ENCODE measurements at regions not wholly inside any gene's neighbourhood (a gene's known extent, or its start where the extent isn't known, plus 50 kb on each side); places are given as distances from the start of the nearest gene placed in this dataset.
"Not testable (repeated sequence)": the region's sequence is repeated elsewhere in the genome, so short reads cannot be mapped to it uniquely, and the experiment has no call there.

- TF ChIP-seq, protein P1, sequence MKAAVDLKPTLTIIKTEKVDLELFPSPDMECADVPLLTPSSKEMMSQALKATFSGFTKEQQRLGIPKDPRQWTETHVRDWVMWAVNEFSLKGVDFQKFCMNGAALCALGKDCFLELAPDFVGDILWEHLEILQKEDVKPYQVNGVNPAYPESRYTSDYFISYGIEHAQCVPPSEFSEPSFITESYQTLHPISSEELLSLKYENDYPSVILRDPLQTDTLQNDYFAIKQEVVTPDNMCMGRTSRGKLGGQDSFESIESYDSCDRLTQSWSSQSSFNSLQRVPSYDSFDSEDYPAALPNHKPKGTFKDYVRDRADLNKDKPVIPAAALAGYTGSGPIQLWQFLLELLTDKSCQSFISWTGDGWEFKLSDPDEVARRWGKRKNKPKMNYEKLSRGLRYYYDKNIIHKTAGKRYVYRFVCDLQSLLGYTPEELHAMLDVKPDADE (IDR thresholded peaks at IDR 0.05), result no peak
- TF ChIP-seq STAT1 (IDR thresholded peaks at IDR 0.05; ENCODE audit: unreplicated experiment) (no peak), ZNF114 (CRISPR knock-in tag; IDR thresholded peaks at IDR 0.05) (no peak), EZH2phosphoT487 (IDR thresholded peaks at IDR 0.05; ENCODE audit: unreplicated experiment) (no peak)
These were observed 72.6 kb upstream of the ZNF92 start (continued) for GRCh38 chr7:65301007-65301406.

DNA sequence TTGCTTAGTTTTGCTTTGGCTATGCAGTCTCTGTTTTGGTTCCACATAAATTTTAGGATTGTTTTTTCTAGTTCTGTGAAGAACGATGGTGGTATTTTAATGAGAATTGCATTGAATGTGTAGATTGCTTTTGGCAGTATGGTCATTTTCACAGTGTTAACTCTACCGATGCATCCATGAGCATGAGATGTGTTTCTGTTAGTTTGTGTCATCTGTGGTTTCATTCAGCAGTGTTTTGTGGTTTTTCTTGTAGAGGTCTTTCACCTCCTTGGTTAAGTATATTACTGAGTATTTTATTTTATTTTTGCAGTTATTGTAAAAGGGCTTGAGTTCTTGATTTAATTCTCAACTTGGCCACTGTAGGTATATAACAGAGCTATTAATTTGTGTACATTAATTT lies 78.2 kb upstream of the ZNF92 start:
- no peak overlapping the region for H3K27ac ChIP-seq (ENCODE audit: low read depth)
- H3K27ac Mint-ChIP-seq, result no peak overlapping the region
- no peak for DNase-seq (ENCODE audit: low spot score)

GRCh38 chr7:65290340-65290739 lies 83.3 kb upstream of the ZNF92 start:
- not testable (repeated sequence) for H3K27ac Mint-ChIP-seq; H3K9me2 ChIP-seq (ENCODE audit: insufficient read depth); H3K27ac ChIP-seq (ENCODE audit: low read depth); H3K4me3 Mint-ChIP-seq; H3K4me1 Mint-ChIP-seq; H3K27me3 ChIP-seq (ENCODE audit: insufficient read depth); H2AFZ ChIP-seq; ATAC-seq; H3K36me3 ChIP-seq (ENCODE audit: insufficient read depth); H3K27me3 Mint-ChIP-seq (ENCODE audit: insufficient read depth, low read depth, poor library complexity); DNase-seq (ENCODE audit: low spot score); H3K9me3 Mint-ChIP-seq; H3F3A ChIP-seq (replicated peaks; ENCODE audit: low read depth); H3K4me1 ChIP-seq (ENCODE audit: insufficient read depth); H3K36me3 Mint-ChIP-seq (ENCODE audit: low read depth); H3K4me3 ChIP-seq; H4K20me1 ChIP-seq (replicated peaks; ENCODE audit: insufficient read depth); H3K4me2 ChIP-seq
- peaks cover 43% of the 10 kb centered on the region for H3K79me2 ChIP-seq (replicated peaks; ENCODE audit: insufficient read depth)

More for the DNA sequence above, 78.2 kb upstream of the ZNF92 start:
- Histone ChIP-seq H3K4me2 (no peak overlapping the region), H2AFZ (no peak overlapping the region), H4K20me1 (replicated peaks; ENCODE audit: insufficient read depth) (peaks cover 5% of the 10 kb centered on the region; the same call in 1 of the 2 replicates), H3K27me3 (ENCODE audit: insufficient read depth) (no peaks in the 10 kb centered on the region), H3K36me3 (ENCODE audit: insufficient read depth) (no peaks in the 10 kb centered on the region), H3K9me2 (ENCODE audit: insufficient read depth) (no peaks in the 10 kb centered on the region), H3K79me2 (replicated peaks; ENCODE audit: insufficient read depth) (peaks cover 41% of the 10 kb centered on the region), H3F3A (replicated peaks; ENCODE audit: low read depth) (no peaks in the 10 kb centered on the region), H3K4me1 (ENCODE audit: insufficient read depth) (no peaks in the 10 kb centered on the region), H3K4me3 (no peak overlapping the region)
- Mint-ChIP-seq H3K4me1 (no peaks in the 10 kb centered on the region), H3K36me3 (ENCODE audit: low read depth) (no peaks in the 10 kb centered on the region), H3K4me3 (no peak overlapping the region), H3K27me3 (ENCODE audit: insufficient read depth, low read depth, poor library complexity) (no peaks in the 10 kb centered on the region), H3K9me3 (peaks cover 4% of the 10 kb centered on the region; the same call in 2 of the 3 replicates)
- no peak for TF ChIP-seq POLR2AphosphoS5 (IDR thresholded peaks at IDR 0.05; ENCODE audit: low read depth)
- no peak for TF ChIP-seq ZNF331 (CRISPR knock-in tag; IDR thresholded peaks at IDR 0.05; ENCODE audit: low read depth)
- no peak for ATAC-seq

- peaks cover under 1% of the 10 kb centered on the region; the same call in 1 of the 3 replicates for H3K36me3 Mint-ChIP-seq (ENCODE audit: low read depth)
- H2AFZ ChIP-seq, result no peak overlapping the region
- no peak for TF ChIP-seq EZH2phosphoT487 (IDR thresholded peaks at IDR 0.05; ENCODE audit: unreplicated experiment)
- TF ChIP-seq CREB1 (CRISPR knock-in tag; IDR thresholded peaks at IDR 0.05; ENCODE audit: low read depth), result no peak
- no peak for TF ChIP-seq ZNF331 (CRISPR knock-in tag; IDR thresholded peaks at IDR 0.05; ENCODE audit: low read depth)
- TF ChIP-seq, protein P2, sequence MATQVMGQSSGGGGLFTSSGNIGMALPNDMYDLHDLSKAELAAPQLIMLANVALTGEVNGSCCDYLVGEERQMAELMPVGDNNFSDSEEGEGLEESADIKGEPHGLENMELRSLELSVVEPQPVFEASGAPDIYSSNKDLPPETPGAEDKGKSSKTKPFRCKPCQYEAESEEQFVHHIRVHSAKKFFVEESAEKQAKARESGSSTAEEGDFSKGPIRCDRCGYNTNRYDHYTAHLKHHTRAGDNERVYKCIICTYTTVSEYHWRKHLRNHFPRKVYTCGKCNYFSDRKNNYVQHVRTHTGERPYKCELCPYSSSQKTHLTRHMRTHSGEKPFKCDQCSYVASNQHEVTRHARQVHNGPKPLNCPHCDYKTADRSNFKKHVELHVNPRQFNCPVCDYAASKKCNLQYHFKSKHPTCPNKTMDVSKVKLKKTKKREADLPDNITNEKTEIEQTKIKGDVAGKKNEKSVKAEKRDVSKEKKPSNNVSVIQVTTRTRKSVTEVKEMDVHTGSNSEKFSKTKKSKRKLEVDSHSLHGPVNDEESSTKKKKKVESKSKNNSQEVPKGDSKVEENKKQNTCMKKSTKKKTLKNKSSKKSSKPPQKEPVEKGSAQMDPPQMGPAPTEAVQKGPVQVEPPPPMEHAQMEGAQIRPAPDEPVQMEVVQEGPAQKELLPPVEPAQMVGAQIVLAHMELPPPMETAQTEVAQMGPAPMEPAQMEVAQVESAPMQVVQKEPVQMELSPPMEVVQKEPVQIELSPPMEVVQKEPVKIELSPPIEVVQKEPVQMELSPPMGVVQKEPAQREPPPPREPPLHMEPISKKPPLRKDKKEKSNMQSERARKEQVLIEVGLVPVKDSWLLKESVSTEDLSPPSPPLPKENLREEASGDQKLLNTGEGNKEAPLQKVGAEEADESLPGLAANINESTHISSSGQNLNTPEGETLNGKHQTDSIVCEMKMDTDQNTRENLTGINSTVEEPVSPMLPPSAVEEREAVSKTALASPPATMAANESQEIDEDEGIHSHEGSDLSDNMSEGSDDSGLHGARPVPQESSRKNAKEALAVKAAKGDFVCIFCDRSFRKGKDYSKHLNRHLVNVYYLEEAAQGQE (IDR thresholded peaks at IDR 0.05; ENCODE audit: unreplicated experiment), result no peak
- TF ChIP-seq, protein P1 (IDR thresholded peaks at IDR 0.05), result no peak
These were observed 86.6 kb upstream of the ZNF92 start for GRCh38 chr7:65287023-65287422.

More at GRCh38 chr7:65287023-65287422, 86.6 kb upstream of the ZNF92 start:
- Histone ChIP-seq H3K9me2 (ENCODE audit: insufficient read depth) (no peaks in the 10 kb centered on the region), H3K27ac (ENCODE audit: low read depth) (no peak overlapping the region), H3K27me3 (ENCODE audit: insufficient read depth) (no peaks in the 10 kb centered on the region), H4K20me1 (replicated peaks; ENCODE audit: insufficient read depth) (peaks cover 8% of the 10 kb centered on the region; the same call in 1 of the 2 replicates), H3K36me3 (ENCODE audit: insufficient read depth) (no peaks in the 10 kb centered on the region), H3K4me3 (no peak overlapping the region), H3F3A (replicated peaks; ENCODE audit: low read depth) (no peaks in the 10 kb centered on the region), H3K4me2 (no peak overlapping the region), H3K79me2 (replicated peaks; ENCODE audit: insufficient read depth) (peaks cover 41% of the 10 kb centered on the region), H3K4me1 (ENCODE audit: insufficient read depth) (no peaks in the 10 kb centered on the region)
- H3K27me3 Mint-ChIP-seq (ENCODE audit: insufficient read depth, low read depth, poor library complexity), result no peaks in the 10 kb centered on the region
- no peak overlapping the region for H3K27ac Mint-ChIP-seq
- no peak overlapping the region for H3K4me3 Mint-ChIP-seq
- peaks cover 4% of the 10 kb centered on the region; the same call in 1 of the 3 replicates for H3K4me1 Mint-ChIP-seq
- DNase-seq (ENCODE audit: low spot score), result no peak
- H3K9me3 Mint-ChIP-seq, result no peaks in the 10 kb centered on the region
- no peak for ATAC-seq

Data from GM23338 (cell line).